GM21528 (cell line): ENCODE measurements at regions not wholly inside any gene's neighbourhood (a gene's known extent, or its start where the extent isn't known, plus 50 kb on each side); places are given as distances from the start of the nearest gene placed in this dataset.
"Not testable (repeated sequence)": the region's sequence is repeated elsewhere in the genome, so short reads cannot be mapped to it uniquely, and the experiment has no call there.

Source experiments
- ATAC-seq: cut with Tn5 transposase; IDR thresholded peaks from one replicate; pipeline ENCODE4 v1.9.1; 2021; ENCODE audit warnings: mild to moderate bottlenecking, moderate library complexity; ENCODE audit not compliant: unreplicated experiment, low FRiP score

DNA sequence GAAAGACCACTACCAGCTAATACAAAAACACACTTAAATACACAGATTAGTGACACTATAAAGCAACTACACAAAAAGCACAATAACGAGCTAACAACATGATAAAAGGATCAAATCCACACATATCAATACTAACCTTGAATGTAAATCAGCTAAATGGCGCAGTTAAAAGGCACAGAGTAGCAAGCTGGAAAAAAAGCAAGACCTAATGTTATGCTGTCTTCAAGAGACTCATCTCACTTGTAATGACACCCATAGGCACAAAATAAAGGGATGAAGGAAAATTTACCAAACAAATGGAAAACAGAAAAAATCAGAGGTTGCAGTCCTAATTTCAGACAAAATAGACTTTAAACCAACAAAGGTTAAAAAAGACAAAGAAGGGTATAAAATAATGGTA, 86.3 kb downstream of the NUS1 start:
- no peak for ATAC-seq

DNA sequence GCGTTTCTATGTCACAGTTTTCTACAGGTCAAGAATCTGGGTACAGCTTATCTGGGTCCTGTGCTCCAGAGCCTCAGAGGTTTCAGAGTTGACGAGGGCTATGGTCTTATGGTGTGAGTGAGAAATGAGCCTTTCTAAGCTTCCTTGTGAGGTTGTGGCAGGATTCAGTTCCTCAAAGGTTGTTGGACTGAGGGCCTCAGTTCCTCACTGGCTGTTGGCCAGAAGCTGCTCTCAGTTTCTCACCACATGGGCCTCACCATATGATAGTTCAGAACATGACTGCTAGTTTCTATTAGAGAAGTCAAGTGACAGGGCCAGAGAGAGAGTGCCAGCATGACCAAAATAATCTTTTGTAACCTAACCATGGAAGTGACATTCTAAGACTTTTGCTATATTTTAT, 96.1 kb downstream of the NUS1 start:
- ATAC-seq, result peak; percentile 98

DNA sequence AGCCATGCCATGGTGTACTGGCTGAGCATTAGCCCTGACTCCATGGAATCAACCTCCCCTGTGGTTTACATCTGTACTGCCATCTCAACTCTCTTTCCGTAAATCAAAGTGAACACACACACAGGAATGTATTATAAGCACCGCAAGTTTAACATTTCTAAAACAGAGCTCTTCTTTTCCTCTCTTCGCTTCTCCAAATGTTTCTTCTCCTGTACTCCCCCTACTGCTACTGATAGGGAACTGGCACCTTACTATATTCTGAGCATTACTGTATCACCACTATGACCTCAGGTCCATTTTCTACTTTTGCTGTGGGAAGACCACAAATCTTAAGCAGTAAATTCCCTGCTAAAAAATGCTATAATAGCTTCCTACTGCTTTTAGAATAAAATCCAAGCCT, 101.2 kb downstream of the NUS1 start:
- ATAC-seq, result no peak

DNA sequence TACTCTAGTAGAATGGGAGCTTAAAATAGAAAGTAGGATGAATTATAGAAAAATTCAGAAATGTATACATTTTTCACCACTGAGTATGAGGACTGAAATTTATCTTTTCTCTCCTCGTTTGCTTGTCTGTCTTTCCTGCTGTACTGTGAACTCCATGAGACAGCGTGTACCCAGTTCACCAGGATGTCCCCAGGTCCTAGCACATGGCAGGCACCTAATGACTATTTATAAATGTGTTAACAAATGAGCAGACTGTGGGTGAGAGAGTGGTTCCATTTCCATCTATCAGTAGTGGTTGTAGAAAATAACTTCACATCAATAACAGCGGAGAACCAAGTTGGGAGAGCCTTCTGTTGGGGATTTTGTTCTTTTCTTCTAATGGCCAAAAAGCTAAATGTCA, 106.3 kb downstream of the NUS1 start:
- no peak for ATAC-seq

DNA sequence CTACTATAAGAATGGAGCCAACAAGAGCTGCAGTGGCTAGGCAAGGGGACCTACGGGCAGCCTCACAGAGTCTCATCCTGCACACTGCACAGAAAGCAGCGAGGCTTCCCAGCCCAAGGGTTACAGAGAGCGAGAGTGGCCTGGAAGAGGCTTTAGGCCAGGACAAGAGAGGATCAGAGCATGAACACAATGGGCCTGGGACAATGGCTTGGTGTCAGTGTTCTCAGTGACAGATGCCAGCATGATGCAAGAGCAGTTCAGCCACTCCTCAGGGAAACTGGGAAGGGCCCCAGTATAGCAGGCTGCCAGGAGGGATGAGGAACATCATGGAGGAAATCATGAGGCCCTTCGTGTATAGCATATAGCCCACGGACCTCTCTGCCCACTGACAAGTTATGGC, 108.0 kb downstream of the NUS1 start:
- ATAC-seq, result no peak

DNA sequence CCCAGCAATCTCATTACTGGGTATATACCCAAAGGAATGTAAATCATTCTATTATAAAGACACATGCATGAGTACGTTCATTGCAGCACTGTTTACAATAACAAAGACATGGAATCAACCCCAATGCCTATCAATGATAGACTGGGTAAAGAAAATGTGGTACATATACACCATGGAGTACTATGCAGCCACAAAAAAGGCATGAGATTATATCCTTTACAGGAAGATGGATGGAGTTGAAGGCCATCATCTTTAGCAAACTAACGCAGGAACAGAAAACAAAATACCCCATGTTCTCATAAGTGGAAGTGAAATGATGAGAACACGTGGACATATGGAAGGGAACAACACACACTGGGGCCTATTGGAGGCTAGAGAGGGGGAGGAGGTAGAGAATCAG, 115.7 kb downstream of the NUS1 start:
- ATAC-seq, result no peak

DNA sequence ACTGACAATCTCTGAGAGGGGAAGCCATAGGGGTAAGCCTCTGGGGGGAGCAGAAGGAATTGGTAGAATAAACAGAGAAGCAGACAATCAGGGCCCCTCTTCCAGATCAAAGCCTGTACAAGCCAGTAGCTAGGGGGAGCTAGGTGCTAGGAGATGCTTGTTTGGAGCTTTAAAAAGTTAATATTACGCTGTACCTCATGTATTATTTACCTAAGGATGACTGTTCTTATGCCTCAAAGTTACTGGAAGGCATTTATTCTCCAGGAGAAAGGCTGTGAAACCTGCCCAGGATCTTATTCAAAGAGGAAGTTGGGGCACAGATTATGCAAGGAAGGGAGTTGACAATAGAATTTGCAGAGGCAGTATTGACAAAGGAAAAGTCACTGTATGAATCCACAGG, 111.8 kb upstream of the SLC35F1 start:
- ATAC-seq, result no peak

DNA sequence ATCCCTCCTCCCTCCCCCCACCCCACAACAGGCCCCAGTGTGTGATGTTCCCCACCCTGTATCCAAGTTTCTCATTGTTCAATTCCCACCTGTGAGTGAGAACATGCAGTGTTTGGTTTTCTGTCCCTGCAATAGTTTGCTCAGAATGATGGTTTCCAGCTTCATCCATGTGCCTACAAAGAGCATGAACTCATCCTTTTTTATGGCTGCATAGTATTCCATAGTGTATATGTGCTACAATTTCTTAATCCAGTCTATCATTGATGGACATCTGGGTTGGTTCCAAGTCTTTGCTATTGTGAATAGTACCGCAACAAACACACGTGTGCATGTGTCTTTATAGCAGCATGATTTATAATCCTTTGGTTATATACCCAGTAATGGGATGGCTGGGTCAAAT, 108.2 kb upstream of the SLC35F1 start:
- not testable (repeated sequence) for ATAC-seq

DNA sequence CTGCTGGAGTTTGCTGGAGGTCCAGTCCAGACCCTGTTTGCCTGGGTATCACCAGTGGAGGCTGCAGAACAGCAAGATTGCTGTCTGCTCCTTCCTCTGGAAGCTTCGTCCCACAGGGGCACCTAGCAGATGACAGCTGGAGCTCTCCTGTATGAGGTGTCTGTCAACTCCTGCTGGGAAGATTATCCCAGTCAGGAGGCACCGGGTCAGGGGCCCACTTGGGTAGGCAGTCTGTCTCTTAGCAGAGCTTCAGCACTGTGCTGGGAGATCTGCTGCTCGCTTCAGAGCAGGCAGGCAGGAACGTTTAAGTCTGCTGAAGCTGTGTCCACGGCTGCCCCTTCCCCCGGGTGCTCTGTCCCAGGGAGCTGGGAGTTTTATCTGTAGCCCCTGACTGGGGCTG, 96.8 kb upstream of the SLC35F1 start:
- ATAC-seq, result no peak

DNA sequence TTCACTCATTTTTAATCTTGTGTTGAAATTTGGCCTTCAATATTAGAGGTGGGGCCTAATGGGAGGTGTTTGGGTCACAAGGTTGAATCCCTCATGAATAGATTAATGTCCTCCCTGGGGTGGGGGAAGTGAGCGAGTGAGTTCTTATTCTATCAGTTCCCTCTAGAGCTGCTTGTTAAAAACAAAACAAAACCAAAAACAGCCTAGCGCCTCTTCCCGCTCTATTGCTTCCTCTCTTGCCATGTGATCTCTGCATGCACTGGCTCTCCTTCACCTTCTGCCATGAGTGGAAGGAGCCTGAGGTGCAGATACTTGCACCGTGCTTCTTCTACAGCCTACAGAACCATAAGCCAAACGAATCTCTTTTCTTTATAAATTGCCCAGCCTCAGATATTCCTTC, 89.6 kb upstream of the SLC35F1 start:
- ATAC-seq, result no peak

DNA sequence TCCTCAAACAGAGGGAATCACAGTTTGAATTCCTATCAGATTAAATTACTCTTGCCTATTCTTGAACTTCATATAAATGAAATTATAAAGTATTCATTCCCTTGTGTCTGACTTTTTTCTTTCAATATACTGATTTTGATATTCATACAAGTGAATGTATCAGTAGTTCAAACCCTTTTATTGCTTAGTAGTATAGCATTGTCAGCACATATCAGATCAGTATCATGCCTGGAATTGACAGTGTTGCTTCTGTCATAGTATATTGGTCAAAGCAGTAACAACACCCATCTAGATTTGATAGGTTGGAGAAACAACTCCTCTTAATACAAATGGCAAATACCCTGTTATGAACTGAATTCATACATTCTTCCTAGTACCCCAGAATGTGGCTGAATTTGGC, 89.1 kb upstream of the SLC35F1 start:
- no peak for ATAC-seq

DNA sequence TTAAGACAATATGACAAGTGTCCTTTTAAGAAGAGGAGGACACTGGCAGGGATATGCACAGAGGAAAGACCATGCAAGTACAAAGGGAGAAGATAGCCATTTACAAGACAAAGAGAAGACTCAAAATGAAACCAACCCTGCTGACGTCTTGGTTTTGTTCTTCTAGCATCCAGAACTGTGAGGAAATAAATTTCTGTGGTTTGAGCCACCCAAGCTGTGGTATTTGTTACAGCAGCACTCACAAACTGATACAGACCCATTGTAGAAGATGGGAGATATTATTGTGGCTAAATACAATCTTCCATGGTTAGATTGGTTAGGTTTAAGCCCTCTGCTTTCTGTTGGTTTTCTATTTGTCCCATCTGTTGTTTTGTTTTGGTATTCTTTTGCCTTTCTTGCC, 88.6 kb upstream of the SLC35F1 start:
- no peak for ATAC-seq

DNA sequence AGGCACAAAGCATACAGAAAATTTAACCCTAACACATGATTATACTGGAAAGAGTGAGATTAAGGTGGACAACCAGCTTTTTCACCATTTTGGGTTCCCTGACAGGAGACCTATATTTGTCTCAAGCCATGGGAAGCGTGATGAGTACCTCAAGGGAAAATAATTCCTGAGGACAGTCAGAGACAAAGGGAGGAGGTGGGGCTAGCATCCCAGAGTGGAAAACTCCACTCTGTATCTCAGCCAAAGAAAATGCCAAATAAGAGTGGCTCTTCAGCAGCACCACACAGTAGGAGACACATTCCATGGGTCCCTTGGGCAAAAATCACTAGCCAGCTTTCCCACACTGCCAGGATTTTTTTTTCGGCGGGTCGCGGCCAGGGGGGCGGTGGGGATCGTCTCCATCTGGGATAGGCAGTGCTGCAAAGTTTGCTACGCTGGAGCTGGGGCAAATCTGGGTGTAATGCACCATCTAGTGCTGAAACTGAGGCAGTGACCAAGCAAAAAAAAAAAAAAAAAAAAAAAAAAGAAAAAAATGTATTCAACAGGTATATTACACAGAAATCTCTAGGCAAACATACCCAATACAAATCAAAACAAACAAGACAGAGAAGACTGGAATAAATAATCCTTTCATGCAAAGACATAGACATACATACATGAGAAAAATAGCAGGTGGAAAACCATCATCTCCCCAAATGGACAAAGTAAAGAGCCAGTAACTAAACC, 77.3 kb upstream of the SLC35F1 start:
- no peak for ATAC-seq

DNA sequence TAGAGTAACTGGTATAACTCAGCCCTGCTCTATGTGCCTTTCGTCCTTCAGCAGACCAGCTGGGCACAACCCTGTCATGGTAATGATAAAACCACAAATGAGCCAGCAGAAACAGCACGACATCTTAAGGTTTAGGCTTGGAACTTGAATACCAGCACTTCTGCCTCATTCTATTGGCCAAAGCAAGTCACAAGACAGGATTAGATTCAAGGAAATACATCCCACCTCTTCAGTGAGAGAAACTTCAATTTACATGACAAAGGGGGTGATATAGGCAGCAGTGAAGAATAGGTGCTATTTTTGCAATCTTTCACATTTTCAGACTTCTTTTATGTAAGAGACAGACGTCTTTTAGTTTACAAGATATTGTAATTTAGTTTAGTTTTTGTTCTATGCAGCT, 69.8 kb upstream of the SLC35F1 start:
- ATAC-seq, result no peak

DNA sequence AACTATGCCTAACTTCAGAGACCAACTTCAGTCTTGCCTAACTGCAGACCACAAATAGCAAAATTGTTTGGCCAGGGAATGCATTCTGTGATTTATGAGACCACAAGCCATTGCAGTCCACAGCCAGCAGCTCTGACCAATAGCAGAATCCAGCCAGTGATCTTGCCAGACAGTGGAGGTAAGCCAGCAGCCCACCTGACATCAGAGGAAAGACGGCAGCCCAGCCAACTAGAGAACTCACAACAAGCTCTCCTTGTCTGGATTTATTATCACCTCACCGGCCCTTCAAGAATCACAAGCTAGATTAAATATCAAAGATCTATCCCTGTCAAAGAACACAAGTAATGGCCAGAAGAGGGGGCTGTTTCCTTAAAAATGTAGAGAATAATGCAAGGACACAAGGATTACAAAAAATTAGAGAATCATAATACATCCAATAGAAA, 66.5 kb upstream of the SLC35F1 start:
- ATAC-seq, result no peak

DNA sequence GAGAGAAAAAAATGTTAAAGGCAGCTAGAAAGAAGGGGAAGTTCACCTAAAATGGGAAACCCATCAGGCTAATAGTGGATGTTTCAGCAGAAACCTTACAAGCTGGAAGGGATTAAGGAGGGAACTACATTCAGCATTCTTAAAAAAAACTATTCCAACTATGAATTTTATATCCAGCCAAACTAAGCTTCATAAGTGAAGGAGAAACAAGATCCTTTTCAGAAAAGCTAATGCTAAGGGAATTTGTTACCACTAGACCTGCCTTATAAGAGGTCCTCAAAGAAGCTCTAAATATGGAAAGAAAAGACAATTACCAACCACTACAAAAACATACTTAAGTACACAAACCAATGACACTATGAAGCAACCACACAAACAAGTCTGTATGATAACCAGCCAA, 59.2 kb upstream of the SLC35F1 start:
- ATAC-seq, result no peak

DNA sequence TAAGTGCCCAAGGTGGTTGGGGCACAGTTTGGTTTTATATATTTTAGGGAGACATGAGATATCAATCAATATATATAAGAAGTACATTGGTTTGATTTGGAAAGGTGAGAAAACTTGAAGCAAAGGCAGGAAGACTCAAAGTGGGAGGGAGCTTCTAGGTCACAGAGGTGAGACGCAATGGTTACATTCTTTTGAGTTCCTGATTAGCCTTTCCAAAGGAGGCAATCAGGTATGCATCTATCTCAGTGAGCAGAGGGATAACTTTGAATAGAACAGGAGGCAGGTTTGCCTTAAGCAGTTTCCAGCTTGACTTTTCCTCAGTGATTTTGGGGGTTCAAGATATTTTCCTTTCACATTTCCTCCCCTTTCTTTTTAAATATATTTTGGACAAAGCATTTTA, 58.0 kb upstream of the SLC35F1 start:
- no peak for ATAC-seq
